CD14-positive monocyte (primary cell): ENCODE measurements at regions not wholly inside any gene's neighbourhood (a gene's known extent, or its start where the extent isn't known, plus 50 kb on each side); places are given as distances from the start of the nearest gene placed in this dataset.
A peak's percentile ranks its signal among the peaks of the same experiment; 100 is the strongest.

Source experiments
- DNase-seq, 3 donors: peaks; one replicate each; pipeline ENCODE4 v3.0.0-alpha.2; 2011 to 2022
- H2AFZ ChIP-seq: 2 replicates; pipeline ENCODE4 v1.6.0; 2012; ENCODE audit warnings: mild to moderate bottlenecking, low read depth, low read length, inconsistent platforms; ENCODE audit not compliant: insufficient read depth, poor library complexity, severe bottlenecking
- H3K27ac ChIP-seq, 2 donors: 1 replicate in 1 of 2; 2 replicates in 1 of 2; pipeline ENCODE4 v1.5.1; 2012 to 2013; ENCODE audit warnings: low read length in 2 of 2, control low read depth in 1 of 2, inconsistent platforms in 1 of 2, low read depth in 1 of 2, mild to moderate bottlenecking in 1 of 2
- H3K27me3 ChIP-seq, 2 donors: one replicate each; pipeline versions ENCODE4 v1.6.0 to v1.6.1; 2011 to 2013; ENCODE audit warnings: low read length in 2 of 2; ENCODE audit not compliant: control insufficient read depth in 2 of 2, insufficient read depth in 2 of 2
- H3K36me3 ChIP-seq, 2 donors: replicated peaks in 1 of 2; 1 replicate in 1 of 2; 2 replicates in 1 of 2; pipeline versions ENCODE4 v1.5.1 to v1.6.1; 2012 to 2013; ENCODE audit warnings: low read length in 2 of 2, control low read depth in 1 of 2, inconsistent platforms in 1 of 2, mild to moderate bottlenecking in 1 of 2; ENCODE audit not compliant: insufficient read depth in 2 of 2, control insufficient read depth in 1 of 2
- H3K4me1 ChIP-seq, 2 donors: 1 replicate in 1 of 2; 2 replicates in 1 of 2; pipeline versions ENCODE4 v1.5.1 to v1.6.1; 2012 to 2013; ENCODE audit warnings: low read length in 2 of 2, control low read depth in 1 of 2, inconsistent platforms in 1 of 2, mild to moderate bottlenecking in 1 of 2, moderate library complexity in 1 of 2; ENCODE audit not compliant: insufficient read depth in 2 of 2, control insufficient read depth in 1 of 2
- H3K4me2 ChIP-seq: replicated peaks from 2 replicates; pipeline ENCODE3; 2012; ENCODE audit warnings: low read length, moderate library complexity, mild to moderate bottlenecking; ENCODE audit not compliant: poor library complexity, severe bottlenecking; ENCODE audit errors: extremely low read depth
- H3K4me3 ChIP-seq, 3 experiments: fragments of 200-600 bp in 1 of 3; sonication (generic) in 1 of 3; replicated peaks in 1 of 3; 1 replicate in 2 of 3; 2 replicates in 1 of 3; pipeline ENCODE4 v1.5.1; 2011 to 2013; ENCODE audit warnings: low read length in 3 of 3, mild to moderate bottlenecking in 3 of 3, control low read depth in 2 of 3, low read depth in 2 of 3, inconsistent platforms in 1 of 3, moderate library complexity in 1 of 3
- H3K79me2 ChIP-seq: 2 replicates; pipeline ENCODE4 v1.6.0; 2012; ENCODE audit warnings: mild to moderate bottlenecking, control low read depth, inconsistent platforms, low read length, moderate library complexity; ENCODE audit not compliant: insufficient read depth
- H3K9ac ChIP-seq: 2 replicates; pipeline ENCODE4 v1.6.0; 2017; ENCODE audit warnings: low read length, mild to moderate bottlenecking; ENCODE audit not compliant: insufficient read depth, poor library complexity, severe bottlenecking
- H3K9me3 ChIP-seq, 2 donors: replicated peaks in 1 of 2; 1 replicate in 1 of 2; 2 replicates in 1 of 2; pipeline versions ENCODE4 v1.5.1 to v1.6.1; 2012 to 2013; ENCODE audit warnings: low read length in 2 of 2, control low read depth in 1 of 2; ENCODE audit not compliant: control insufficient read depth in 1 of 2, insufficient read depth in 1 of 2
- H4K20me1 ChIP-seq: 2 replicates; pipeline ENCODE4 v1.6.0; 2012; ENCODE audit warnings: mild to moderate bottlenecking, low read length, control low read depth, moderate library complexity; ENCODE audit not compliant: insufficient read depth
- H3K27ac Mint-ChIP-seq, 7 donors: one replicate each; pipeline ENCODE4 v1.8.0; 2020; ENCODE audit warnings: mild to moderate bottlenecking in 7 of 7, mixed read lengths in 7 of 7, moderate library complexity in 6 of 7, inconsistent platforms in 2 of 7
- H3K27me3 Mint-ChIP-seq, 3 donors: one replicate each; pipeline ENCODE4 v1.8.0; 2021 to 2022; ENCODE audit warnings: low read depth in 3 of 3, mild to moderate bottlenecking in 3 of 3, mixed read lengths in 3 of 3, moderate library complexity in 3 of 3, inconsistent platforms in 1 of 3
- H3K36me3 Mint-ChIP-seq, 2 donors: one replicate each; pipeline ENCODE4 v1.8.0; 2020; ENCODE audit warnings: mixed read lengths in 2 of 2, inconsistent platforms in 1 of 2, mild to moderate bottlenecking in 1 of 2
- H3K4me1 Mint-ChIP-seq: one replicate; pipeline ENCODE4 v1.8.0; 2020; ENCODE audit warnings: mild to moderate bottlenecking, mixed read lengths
- H3K4me3 Mint-ChIP-seq, 2 donors: one replicate each; pipeline ENCODE4 v1.8.0; 2020; ENCODE audit warnings: mild to moderate bottlenecking in 2 of 2, mixed read lengths in 2 of 2, moderate library complexity in 1 of 2
- H3K9me3 Mint-ChIP-seq, 7 donors: one replicate each; pipeline ENCODE4 v1.8.0; 2020 to 2022; ENCODE audit warnings: mixed read lengths in 7 of 7, mild to moderate bottlenecking in 6 of 7, moderate library complexity in 6 of 7, inconsistent platforms in 2 of 7
- CTCF ChIP-seq: fragments of 200-600 bp; IDR thresholded peaks from one replicate; pipeline ENCODE4 v1.8.0; 2022; ENCODE audit warnings: antibody characterized with exemption, mild to moderate bottlenecking
- WGBS: methylation state at CpG from one replicate; pipeline ENCODE4 v1.1.5; 2013; ENCODE audit warnings: missing lambda C conversion rate; ENCODE audit not compliant: insufficient coverage; 5-methylcytosine and 5-hydroxymethylcytosine counted together
- intact Hi-C, 2 donors: fragments of 100-400 bp; cut with micrococcal nuclease; formaldehyde crosslinking; loops; one replicate each; pipeline versions ENCODE4 v1.15.0 to v1.15.1; 2023

GRCh38 chr3:87788516-87788915 is 270.3 kb downstream of the CGGBP1 start:
- no peak for TF ChIP-seq CTCF
- Mint-ChIP-seq H3K27me3 (peaks cover 19 to 22% (median 21%) of the 10 kb centered on the region in 3 donors), H3K4me1 (peaks cover 22% of the 10 kb centered on the region), H3K9me3 (peaks cover 0 to 4% (median 0%) of the 10 kb centered on the region in 7 donors), H3K27ac (no peak overlapping the region), H3K36me3 (peaks cover 6 to 11% of the 10 kb centered on the region in 2 donors), H3K4me3 (no peak overlapping the region)
- intact Hi-C loops: no loop called here
- Histone ChIP-seq H3K4me3 (no peak overlapping the region), H3K4me2 (no peak overlapping the region), H3K27ac (no peak overlapping the region), H3K9ac (no peak overlapping the region), H3K9me3 (no peaks in the 10 kb centered on the region), H3K79me2 (no peaks in the 10 kb centered on the region), H3K27me3 (peaks cover 17 to 27% of the 10 kb centered on the region in 2 donors), H3K4me1 (peaks cover 15 to 18% of the 10 kb centered on the region in 2 donors), H3K36me3 (no peaks in the 10 kb centered on the region), H2AFZ (no peak overlapping the region), H4K20me1 (no peaks in the 10 kb centered on the region)
- no peak for DNase-seq
- 100% methylated on average over 1 of the region's 4 CpGs for WGBS

- Histone ChIP-seq H3K27ac (peak overlapping the region in 1 of 2 donors; percentile 67), H3K27me3 (no peaks in the 10 kb centered on the region), H3K4me2 (peak overlapping the region; percentile 9), H4K20me1 (no peaks in the 10 kb centered on the region), H3K9me3 (peaks cover 0 to 13% of the 10 kb centered on the region in 2 donors), H3K79me2 (no peaks in the 10 kb centered on the region), H3K4me1 (peaks cover 9 to 25% of the 10 kb centered on the region in 2 donors), H3K36me3 (no peaks in the 10 kb centered on the region), H2AFZ (no peak overlapping the region), H3K9ac (no peak overlapping the region), H3K4me3 (peak overlapping the region in 1 of 3 experiments; percentile 9)
- no peaks in the 10 kb centered on the region for H3K36me3 Mint-ChIP-seq
- WGBS: no CpG with 5 or more reads among the region's 2 CpGs
- intact Hi-C loops: loop anchor here in 1 of 2 donors (5.0 kb wide), 1 partner anchor 276 kb away; the partner anchor contains the start of genes CGGBP1 and ZNF654
- peak overlapping the region; percentile 58 to 85 (median 69) for H3K27ac Mint-ChIP-seq
- no peaks in the 10 kb centered on the region for H3K27me3 Mint-ChIP-seq
- TF ChIP-seq CTCF: no peak
- peaks cover 6 to 23% (median 16%) of the 10 kb centered on the region in 7 donors for H3K9me3 Mint-ChIP-seq
- peak; percentile 72 to 97 (median 89) for DNase-seq
- no peak overlapping the region for H3K4me3 Mint-ChIP-seq
- peaks cover 24% of the 10 kb centered on the region for H3K4me1 Mint-ChIP-seq
These were observed 278.0 kb downstream of the CGGBP1 start for GRCh38 chr3:87780811-87781210.
